Retinal pigment epithelial cell (primary cell): ENCODE measurements at regions not wholly inside any gene's neighbourhood (a gene's known extent, or its start where the extent isn't known, plus 50 kb on each side); places are given as distances from the start of the nearest gene placed in this dataset.

Source experiments
- DNase-seq: peaks from one replicate; pipeline ENCODE4 v3.0.0-alpha.2; 2010; ENCODE audit warnings: low read depth
- H3K4me3 ChIP-seq: 2 replicates; pipeline ENCODE4 v1.5.1; 2011; ENCODE audit warnings: mild to moderate bottlenecking, low read length, control low read depth, moderate library complexity
- CTCF ChIP-seq: conservative IDR thresholded peaks from 2 replicates; pipeline ENCODE4 v1.5.1; 2011; ENCODE audit warnings: low read depth, low read length, control low read depth, inconsistent platforms

- H3K4me3 ChIP-seq: no peak overlapping the region
- no peak for DNase-seq
- TF ChIP-seq CTCF: no peak
These were observed 93.4 kb upstream of the CDH6 start for GRCh38 chr5:31100047-31100575.

GRCh38 chr5:31098811-31099210 lies 94.7 kb upstream of the CDH6 start:
- TF ChIP-seq CTCF: no peak
- H3K4me3 ChIP-seq: no peak overlapping the region
- DNase-seq: no peak

GRCh38 chr5:31097851-31098250 lies 95.6 kb upstream of the CDH6 start:
- no peak for DNase-seq
- H3K4me3 ChIP-seq: no peak overlapping the region
- TF ChIP-seq CTCF: no peak

GRCh38 chr5:31096238-31096865 lies 97.1 kb upstream of the CDH6 start:
- TF ChIP-seq CTCF: no peak
- no peak for DNase-seq
- H3K4me3 ChIP-seq: no peak overlapping the region

GRCh38 chr5:31095796-31096195 lies 97.7 kb upstream of the CDH6 start:
- no peak for DNase-seq
- no peak overlapping the region for H3K4me3 ChIP-seq
- no peak for TF ChIP-seq CTCF

GRCh38 chr5:31091501-31091900 lies 102.0 kb upstream of the CDH6 start:
- no peak for TF ChIP-seq CTCF
- DNase-seq: no peak
- H3K4me3 ChIP-seq: no peak overlapping the region

GRCh38 chr5:31090467-31090866 lies 103.0 kb upstream of the CDH6 start:
- H3K4me3 ChIP-seq: no peak overlapping the region
- no peak for TF ChIP-seq CTCF
- DNase-seq: no peak
